ENCODE measurements at regions not wholly inside any gene's neighbourhood (a gene's known extent, or its start where the extent isn't known, plus 50 kb on each side); places are given as distances from the start of the nearest gene placed in this dataset.

GRCh38 chr20:11267131-11267761 is 593.4 kb upstream of the JAG1 start:
- in situ Hi-C loops (cut with HindIII; ENCODE audit: low sequenced_read_pairs): no loop called here
- DNase-seq (ENCODE audit: low read depth, low spot score): peak; percentile 97
- peak; percentile 22 for TF ChIP-seq CTCF (IDR thresholded peaks at IDR 0.05; ENCODE audit: low read depth, low read length)
- H3K4me3 ChIP-seq (ENCODE audit: low read depth, low read length): no peak overlapping the region

GRCh38 chr20:11267762-11268335 is 594.0 kb upstream of the JAG1 start:
- H3K4me3 ChIP-seq (ENCODE audit: low read depth, low read length): no peak overlapping the region
- in situ Hi-C loops (cut with HindIII; ENCODE audit: low sequenced_read_pairs): no loop called here
- no peak for TF ChIP-seq CTCF (IDR thresholded peaks at IDR 0.05; ENCODE audit: low read depth, low read length)
- no peak for DNase-seq (ENCODE audit: low read depth, low spot score)

GRCh38 chr20:11270566-11270965 is 596.8 kb upstream of the JAG1 start:
- no peak for TF ChIP-seq CTCF (IDR thresholded peaks at IDR 0.05; ENCODE audit: low read depth, low read length)
- DNase-seq (ENCODE audit: low read depth, low spot score): no peak
- in situ Hi-C loops (cut with HindIII; ENCODE audit: low sequenced_read_pairs): no loop called here
- H3K4me3 ChIP-seq (ENCODE audit: low read depth, low read length): no peak overlapping the region

- in situ Hi-C loops (cut with HindIII; ENCODE audit: low sequenced_read_pairs): no loop called here
- no peak for DNase-seq (ENCODE audit: low read depth, low spot score)
- TF ChIP-seq CTCF (IDR thresholded peaks at IDR 0.05; ENCODE audit: low read depth, low read length): peak; percentile 13
- no peak overlapping the region for H3K4me3 ChIP-seq (ENCODE audit: low read depth, low read length)
Measured at GRCh38 chr20:11271319-11271718, 597.5 kb upstream of the JAG1 start.

GRCh38 chr20:11271920-11272594 is 598.3 kb upstream of the JAG1 start:
- H3K4me3 ChIP-seq (ENCODE audit: low read depth, low read length): no peak overlapping the region
- DNase-seq (ENCODE audit: low read depth, low spot score): no peak
- in situ Hi-C loops (cut with HindIII; ENCODE audit: low sequenced_read_pairs): no loop called here
- TF ChIP-seq CTCF (IDR thresholded peaks at IDR 0.05; ENCODE audit: low read depth, low read length): no peak

GRCh38 chr20:11274141-11274594 is 600.4 kb upstream of the JAG1 start:
- peak; percentile 67 for DNase-seq (ENCODE audit: low read depth, low spot score)
- TF ChIP-seq CTCF (IDR thresholded peaks at IDR 0.05; ENCODE audit: low read depth, low read length): peak; percentile 48
- in situ Hi-C loops (cut with HindIII; ENCODE audit: low sequenced_read_pairs): no loop called here
- H3K4me3 ChIP-seq (ENCODE audit: low read depth, low read length): no peak overlapping the region

Data from astrocyte of the spinal cord (primary cell).